WTC11 (cell line): ENCODE measurements at regions not wholly inside any gene's neighbourhood (a gene's known extent, or its start where the extent isn't known, plus 50 kb on each side); places are given as distances from the start of the nearest gene placed in this dataset.

Experiments
- ATAC-seq: fragments of 200-7000 bp; cut with Tn5 transposase; 2 replicates; pipeline ENCODE4 v1.10.0; 2021; ENCODE audit warnings: mild to moderate bottlenecking, moderate library complexity
- CTCF ChIA-PET: fragments of 300-600 bp; sonication (Branson Sonifier 250); formaldehyde crosslinking; loops from one replicate; lab custom pipeline; 2021; ENCODE audit warnings: antibody characterized with exemption; lab: Charles Lee
- POLR2A ChIA-PET: fragments of 350-600 bp; sonication (Branson Sonifier 250); formaldehyde crosslinking; loops from one replicate; lab custom pipeline; 2021; ENCODE audit warnings: antibody characterized with exemption; lab: Charles Lee
- DNase-seq: peaks from one replicate; pipeline ENCODE4 v3.0.0; 2021; ENCODE audit warnings: low spot score
- H3K27ac Mint-ChIP-seq: 2 replicates; pipeline ENCODE4 v1.8.0; 2021; ENCODE audit warnings: mixed read lengths
- H3K27me3 Mint-ChIP-seq: 2 replicates; pipeline ENCODE4 v1.8.0; 2021; ENCODE audit warnings: low read depth, mild to moderate bottlenecking, moderate library complexity, mixed read lengths
- H3K36me3 Mint-ChIP-seq: 2 replicates; pipeline ENCODE4 v1.8.0; 2021; ENCODE audit warnings: mixed read lengths
- H3K4me1 Mint-ChIP-seq: 2 replicates; pipeline ENCODE4 v1.8.0; 2022; ENCODE audit warnings: mixed read lengths
- H3K4me3 Mint-ChIP-seq: 2 replicates; pipeline ENCODE4 v1.8.0; 2021; ENCODE audit warnings: mild to moderate bottlenecking, moderate library complexity, mixed read lengths
- H3K9me3 Mint-ChIP-seq: 2 replicates; pipeline ENCODE4 v1.8.0; 2021; ENCODE audit warnings: mixed read lengths
- ATF1 ChIP-seq: sonication (generic); formaldehyde crosslinking; IDR thresholded peaks from 2 replicates; pipeline ENCODE4 v1.8.1; 2023; ENCODE audit warnings: mild to moderate bottlenecking, moderate library complexity, missing genetic modification reagents
- CREM ChIP-seq: sonication (generic); formaldehyde crosslinking; IDR thresholded peaks from 2 replicates; pipeline ENCODE4 v1.8.1; 2022; ENCODE audit warnings: mild to moderate bottlenecking, missing genetic modification reagents, moderate library complexity
- ELF4 ChIP-seq: sonication (generic); formaldehyde crosslinking; IDR thresholded peaks from 2 replicates; pipeline ENCODE4 v1.8.1; 2022; ENCODE audit warnings: low read depth, mild to moderate bottlenecking, moderate library complexity, missing genetic modification reagents
- FOXJ3 ChIP-seq: sonication (generic); formaldehyde crosslinking; IDR thresholded peaks from 2 replicates; pipeline ENCODE4 v1.9.0; 2021; ENCODE audit warnings: missing genetic modification reagents, mild to moderate bottlenecking, borderline replicate concordance
- GTF2I ChIP-seq: fragments of 250-450 bp; sonication (Bioruptor Pico); conservative IDR thresholded peaks from 2 replicates; pipeline ENCODE4 v1.4.0; 2021; ENCODE audit warnings: mild to moderate bottlenecking
- IRF2 ChIP-seq: sonication (generic); formaldehyde crosslinking; IDR thresholded peaks from 2 replicates; pipeline ENCODE4 v1.8.0; 2022; ENCODE audit warnings: low read depth, missing genetic modification reagents, borderline replicate concordance
- NFATC4 ChIP-seq: fragments of 250-450 bp; sonication (Bioruptor Pico); IDR thresholded peaks from 2 replicates; pipeline ENCODE4 v1.9.0; 2021; ENCODE audit warnings: mild to moderate bottlenecking
- NR2C2 ChIP-seq: sonication (generic); formaldehyde crosslinking; IDR thresholded peaks from 2 replicates; pipeline ENCODE4 v1.8.0; 2022; ENCODE audit warnings: mild to moderate bottlenecking, missing genetic modification reagents
- SMAD3 ChIP-seq: sonication (generic); formaldehyde crosslinking; IDR thresholded peaks from 2 replicates; pipeline ENCODE4 v1.8.0; 2022; ENCODE audit warnings: missing genetic modification reagents, mild to moderate bottlenecking, borderline replicate concordance
- TCF7 ChIP-seq: sonication (generic); formaldehyde crosslinking; IDR thresholded peaks from 2 replicates; pipeline ENCODE4 v1.8.0; 2022; ENCODE audit warnings: mild to moderate bottlenecking, low read depth, missing genetic modification reagents, moderate library complexity
- ZMAT4 ChIP-seq: fragments of 250-450 bp; sonication (Bioruptor Pico); IDR thresholded peaks from 2 replicates; pipeline ENCODE4 v1.9.0; 2021; ENCODE audit warnings: mild to moderate bottlenecking
- ZNF138 ChIP-seq: sonication (generic); formaldehyde crosslinking; conservative IDR thresholded peaks from 2 replicates; pipeline ENCODE4 v1.8.1; 2022; ENCODE audit warnings: mild to moderate bottlenecking, moderate library complexity, missing genetic modification reagents
- ZNF317 ChIP-seq: sonication (generic); formaldehyde crosslinking; IDR thresholded peaks from 2 replicates; pipeline ENCODE4 v1.8.1; 2023; ENCODE audit warnings: low read depth, mild to moderate bottlenecking, moderate library complexity, missing genetic modification reagents, borderline replicate concordance
- ZNF532 ChIP-seq: fragments of 250-450 bp; sonication (Bioruptor Pico); IDR thresholded peaks from 2 replicates; pipeline ENCODE4 v1.9.0; 2021; ENCODE audit warnings: mild to moderate bottlenecking, borderline replicate concordance
- TF ChIP-seq, protein P1 (sequence below): sonication (generic); formaldehyde crosslinking; IDR thresholded peaks from 2 replicates; pipeline ENCODE4 v1.8.1; 2023; ENCODE audit warnings: mild to moderate bottlenecking, missing genetic modification reagents
- TF ChIP-seq, protein P2 (sequence below): sonication (generic); formaldehyde crosslinking; IDR thresholded peaks from 2 replicates; pipeline ENCODE4 v1.8.0; 2022; ENCODE audit warnings: mild to moderate bottlenecking, missing genetic modification reagents

DNA sequence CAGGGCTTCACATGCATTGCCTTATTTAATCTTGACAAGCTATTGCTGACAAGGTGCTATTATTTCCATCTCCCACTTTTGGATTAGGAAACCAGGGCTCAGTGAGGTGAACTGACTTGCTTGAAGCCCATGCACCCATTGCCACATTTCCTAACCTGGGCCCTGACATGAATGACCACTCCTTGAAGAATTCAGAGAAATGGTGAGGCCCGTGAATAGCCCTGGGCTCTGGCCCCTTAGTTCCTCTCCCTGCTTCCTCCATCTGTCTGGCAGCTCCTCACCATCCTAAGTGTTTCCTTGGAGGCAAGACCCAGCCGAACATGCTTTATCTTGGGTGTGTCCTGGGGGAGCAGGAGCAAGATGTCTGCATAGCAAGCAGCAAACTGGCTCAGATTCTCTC lies 56.1 kb upstream of the NECTIN1 start:
- no peaks in the 10 kb centered on the region for H3K36me3 Mint-ChIP-seq
- H3K9me3 Mint-ChIP-seq: no peaks in the 10 kb centered on the region
- peaks cover 21% of the 10 kb centered on the region for H3K4me1 Mint-ChIP-seq
- no peaks in the 10 kb centered on the region; the same call in 1 of the 2 replicates for H3K27me3 Mint-ChIP-seq
- H3K27ac Mint-ChIP-seq: no peak overlapping the region
- H3K4me3 Mint-ChIP-seq: no peak overlapping the region
- TF ChIP-seq IRF2 (CRISPR knock-in tag) (no peak), CREM (CRISPR knock-in tag) (no peak), ATF1 (no peak), ELF4 (no peak), ZMAT4 (CRISPR knock-in tag) (no peak), TCF7 (no peak), NR2C2 (CRISPR knock-in tag) (no peak), SMAD3 (CRISPR knock-in tag) (no peak)
- TF ChIP-seq, protein P1, sequence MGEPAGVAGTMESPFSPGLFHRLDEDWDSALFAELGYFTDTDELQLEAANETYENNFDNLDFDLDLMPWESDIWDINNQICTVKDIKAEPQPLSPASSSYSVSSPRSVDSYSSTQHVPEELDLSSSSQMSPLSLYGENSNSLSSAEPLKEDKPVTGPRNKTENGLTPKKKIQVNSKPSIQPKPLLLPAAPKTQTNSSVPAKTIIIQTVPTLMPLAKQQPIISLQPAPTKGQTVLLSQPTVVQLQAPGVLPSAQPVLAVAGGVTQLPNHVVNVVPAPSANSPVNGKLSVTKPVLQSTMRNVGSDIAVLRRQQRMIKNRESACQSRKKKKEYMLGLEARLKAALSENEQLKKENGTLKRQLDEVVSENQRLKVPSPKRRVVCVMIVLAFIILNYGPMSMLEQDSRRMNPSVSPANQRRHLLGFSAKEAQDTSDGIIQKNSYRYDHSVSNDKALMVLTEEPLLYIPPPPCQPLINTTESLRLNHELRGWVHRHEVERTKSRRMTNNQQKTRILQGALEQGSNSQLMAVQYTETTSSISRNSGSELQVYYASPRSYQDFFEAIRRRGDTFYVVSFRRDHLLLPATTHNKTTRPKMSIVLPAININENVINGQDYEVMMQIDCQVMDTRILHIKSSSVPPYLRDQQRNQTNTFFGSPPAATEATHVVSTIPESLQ: no peak
- TF ChIP-seq, protein P2, sequence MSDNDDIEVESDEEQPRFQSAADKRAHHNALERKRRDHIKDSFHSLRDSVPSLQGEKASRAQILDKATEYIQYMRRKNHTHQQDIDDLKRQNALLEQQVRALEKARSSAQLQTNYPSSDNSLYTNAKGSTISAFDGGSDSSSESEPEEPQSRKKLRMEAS: no peak
- ATAC-seq: no peak
- CTCF ChIA-PET: no interaction called here
- POLR2A ChIA-PET: no interaction called here
- DNase-seq: no peak

GRCh38 chr11:119784421-119784820 lies 55.4 kb upstream of the NECTIN1 start:
- DNase-seq (no peak), ATAC-seq (no peak)
- no peaks in the 10 kb centered on the region for H3K36me3 Mint-ChIP-seq
- no peaks in the 10 kb centered on the region for H3K9me3 Mint-ChIP-seq
- no peak overlapping the region for H3K27ac Mint-ChIP-seq
- H3K27me3 Mint-ChIP-seq: no peaks in the 10 kb centered on the region; the same call in 1 of the 2 replicates
- POLR2A ChIA-PET: no interaction called here
- H3K4me3 Mint-ChIP-seq: no peak overlapping the region
- H3K4me1 Mint-ChIP-seq: peaks cover 21% of the 10 kb centered on the region
- no peak for TF ChIP-seq FOXJ3
- TF ChIP-seq GTF2I (CRISPR knock-in tag): no peak
- no peak for TF ChIP-seq ZNF532 (CRISPR knock-in tag)
- TF ChIP-seq ZNF317: no peak
- no peak for TF ChIP-seq ZNF138 (CRISPR knock-in tag)
- TF ChIP-seq NFATC4 (CRISPR knock-in tag): no peak
- CTCF ChIA-PET: no interaction called here
